Memory B cell (primary cell): ENCODE measurements at regions not wholly inside any gene's neighbourhood (a gene's known extent, or its start where the extent isn't known, plus 50 kb on each side); places are given as distances from the start of the nearest gene placed in this dataset.

Experiments
- ATAC-seq: fragments of 150-1000 bp; cut with Tn5 transposase; 2 replicates; pipeline ENCODE4 v1.10.0; 2021; ENCODE audit warnings: low read depth, mild to moderate bottlenecking, moderate library complexity
- DNase-seq, 2 donors: peaks; one replicate each; pipeline ENCODE4 v3.0.0; 2022; ENCODE audit warnings: low spot score in 2 of 2
- H3K27ac Mint-ChIP-seq: one replicate; pipeline ENCODE4 v1.8.0; 2022; ENCODE audit warnings: mild to moderate bottlenecking, moderate library complexity, mixed read lengths
- H3K27me3 Mint-ChIP-seq: one replicate; pipeline ENCODE4 v1.8.0; 2022; ENCODE audit warnings: mixed read lengths
- H3K36me3 Mint-ChIP-seq: one replicate; pipeline ENCODE4 v1.8.0; 2022; ENCODE audit warnings: mild to moderate bottlenecking, mixed read lengths
- H3K4me1 Mint-ChIP-seq: one replicate; pipeline ENCODE4 v1.8.0; 2022; ENCODE audit warnings: mixed read lengths
- H3K4me3 Mint-ChIP-seq: one replicate; pipeline ENCODE4 v1.8.0; 2022; ENCODE audit warnings: mild to moderate bottlenecking, moderate library complexity, mixed read lengths
- H3K9me3 Mint-ChIP-seq: one replicate; pipeline ENCODE4 v1.8.0; 2022; ENCODE audit warnings: mixed read lengths

DNA sequence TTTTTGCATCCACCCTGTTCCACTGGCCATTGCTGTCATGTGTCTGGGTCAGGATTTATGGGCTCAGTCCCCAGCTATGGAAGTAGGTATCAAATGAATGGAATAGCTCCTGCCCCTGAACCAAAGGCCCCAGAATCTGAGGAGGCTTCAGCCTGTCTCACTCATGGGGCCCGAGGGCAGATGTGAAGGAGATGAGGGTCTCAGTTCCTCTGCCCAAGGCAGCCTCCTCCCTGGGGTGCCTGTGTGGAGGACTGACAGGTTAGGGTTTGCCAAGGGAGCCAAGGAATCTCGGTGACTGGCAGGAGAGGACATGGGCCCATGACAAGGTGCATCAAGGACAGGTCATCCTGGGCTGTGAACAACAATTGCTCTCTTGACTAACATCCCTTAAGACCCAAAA, 70.4 kb downstream of the CPN2 start:
- no peak for DNase-seq
- H3K27ac Mint-ChIP-seq: no peak overlapping the region
- peaks cover 8% of the 10 kb centered on the region for H3K27me3 Mint-ChIP-seq
- no peaks in the 10 kb centered on the region for H3K4me1 Mint-ChIP-seq
- no peaks in the 10 kb centered on the region for H3K36me3 Mint-ChIP-seq
- H3K9me3 Mint-ChIP-seq: no peaks in the 10 kb centered on the region
- no peak overlapping the region for H3K4me3 Mint-ChIP-seq
- ATAC-seq: no peak

GRCh38 chr3:194281306-194281705, 69.8 kb downstream of the CPN2 start:
- no peak overlapping the region for H3K27ac Mint-ChIP-seq
- H3K4me3 Mint-ChIP-seq: no peak overlapping the region
- ATAC-seq (no peak), DNase-seq (no peak)
- peaks cover 7% of the 10 kb centered on the region for H3K27me3 Mint-ChIP-seq
- H3K9me3 Mint-ChIP-seq: no peaks in the 10 kb centered on the region
- no peaks in the 10 kb centered on the region for H3K36me3 Mint-ChIP-seq
- H3K4me1 Mint-ChIP-seq: no peaks in the 10 kb centered on the region

GRCh38 chr3:194281766-194282165, 69.4 kb downstream of the CPN2 start:
- Mint-ChIP-seq H3K36me3 (no peaks in the 10 kb centered on the region), H3K4me3 (no peak overlapping the region), H3K4me1 (no peaks in the 10 kb centered on the region), H3K27me3 (peaks cover 6% of the 10 kb centered on the region), H3K27ac (no peak overlapping the region), H3K9me3 (no peaks in the 10 kb centered on the region)
- no peak for DNase-seq
- no peak for ATAC-seq

- no peak overlapping the region for H3K27ac Mint-ChIP-seq
These were observed 68.5 kb downstream of the CPN2 start for GRCh38 chr3:194282436-194283122.

DNA sequence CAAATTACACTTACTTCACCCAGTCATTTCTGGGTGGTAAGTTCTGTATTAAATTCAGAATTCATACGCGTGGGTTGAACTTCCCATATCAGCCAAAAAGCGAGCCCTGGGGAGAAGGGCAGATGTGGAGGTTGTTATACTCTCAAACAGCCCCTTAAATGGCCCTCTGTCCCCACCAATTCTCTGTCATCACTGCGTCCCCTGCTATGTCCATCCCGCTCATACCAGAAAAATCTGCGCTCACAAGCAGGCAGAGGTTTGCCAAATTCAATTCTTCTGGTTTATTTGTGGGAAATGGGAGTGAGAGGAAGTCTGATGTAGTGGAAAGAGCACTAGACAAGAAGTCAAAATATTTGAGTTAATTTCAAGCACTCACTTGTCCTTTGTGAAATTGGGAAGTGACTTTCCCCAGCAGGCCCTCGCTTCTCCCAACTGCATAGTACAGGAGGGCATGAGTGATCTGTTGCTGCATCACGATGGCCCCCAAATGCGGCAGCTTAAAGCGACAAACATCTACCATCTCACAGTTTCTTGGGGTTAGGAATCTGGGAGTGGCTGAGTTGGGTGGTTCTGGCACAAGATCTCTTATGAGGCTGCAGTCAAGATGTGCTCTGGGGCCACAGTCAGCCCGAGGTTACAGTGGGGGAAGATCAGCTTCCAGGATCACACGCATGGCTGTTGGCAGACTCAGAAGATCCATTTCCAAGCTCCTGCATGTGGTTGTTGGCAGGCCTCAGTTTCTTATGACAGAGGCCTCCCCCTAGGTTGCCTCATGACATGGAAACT, 67.7 kb downstream of the CPN2 start:
- H3K27ac Mint-ChIP-seq: no peak overlapping the region
- H3K27me3 Mint-ChIP-seq: peaks cover 13% of the 10 kb centered on the region
- H3K9me3 Mint-ChIP-seq: no peaks in the 10 kb centered on the region
- DNase-seq (no peak), ATAC-seq (no peak)
- no peaks in the 10 kb centered on the region for H3K4me1 Mint-ChIP-seq
- no peaks in the 10 kb centered on the region for H3K36me3 Mint-ChIP-seq
- H3K4me3 Mint-ChIP-seq: no peak overlapping the region

More at GRCh38 chr3:194282436-194283122, 68.5 kb downstream of the CPN2 start:
- ATAC-seq (no peak), DNase-seq (no peak)
- H3K9me3 Mint-ChIP-seq: no peaks in the 10 kb centered on the region
- no peaks in the 10 kb centered on the region for H3K36me3 Mint-ChIP-seq
- peaks cover 7% of the 10 kb centered on the region for H3K27me3 Mint-ChIP-seq
- no peak overlapping the region for H3K4me3 Mint-ChIP-seq
- H3K4me1 Mint-ChIP-seq: no peaks in the 10 kb centered on the region

DNA sequence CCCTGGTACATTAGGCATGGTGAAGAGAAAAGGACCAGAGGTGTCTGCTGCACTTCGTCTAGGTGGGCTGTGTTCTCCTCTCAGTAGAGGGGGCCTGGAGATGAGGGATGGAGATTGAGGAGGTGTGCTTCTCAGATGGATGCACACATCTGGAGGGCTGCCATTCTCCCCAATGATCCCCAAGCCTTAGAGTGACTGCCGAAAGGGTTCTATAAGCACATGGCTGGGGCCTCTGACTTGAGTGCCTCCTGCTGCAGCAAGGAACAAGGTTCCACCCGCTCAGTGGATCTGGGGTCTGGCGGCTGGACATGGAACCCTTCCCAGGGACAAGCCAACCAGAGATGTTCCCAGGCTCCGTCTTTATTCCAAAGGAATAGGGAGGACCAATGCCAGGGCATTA, 66.8 kb downstream of the CPN2 start:
- no peak overlapping the region for H3K4me3 Mint-ChIP-seq
- H3K4me1 Mint-ChIP-seq: no peaks in the 10 kb centered on the region
- ATAC-seq: no peak
- DNase-seq: no peak
- H3K36me3 Mint-ChIP-seq: no peaks in the 10 kb centered on the region
- H3K27me3 Mint-ChIP-seq: peaks cover 12% of the 10 kb centered on the region
- H3K27ac Mint-ChIP-seq: no peak overlapping the region
- no peaks in the 10 kb centered on the region for H3K9me3 Mint-ChIP-seq

DNA sequence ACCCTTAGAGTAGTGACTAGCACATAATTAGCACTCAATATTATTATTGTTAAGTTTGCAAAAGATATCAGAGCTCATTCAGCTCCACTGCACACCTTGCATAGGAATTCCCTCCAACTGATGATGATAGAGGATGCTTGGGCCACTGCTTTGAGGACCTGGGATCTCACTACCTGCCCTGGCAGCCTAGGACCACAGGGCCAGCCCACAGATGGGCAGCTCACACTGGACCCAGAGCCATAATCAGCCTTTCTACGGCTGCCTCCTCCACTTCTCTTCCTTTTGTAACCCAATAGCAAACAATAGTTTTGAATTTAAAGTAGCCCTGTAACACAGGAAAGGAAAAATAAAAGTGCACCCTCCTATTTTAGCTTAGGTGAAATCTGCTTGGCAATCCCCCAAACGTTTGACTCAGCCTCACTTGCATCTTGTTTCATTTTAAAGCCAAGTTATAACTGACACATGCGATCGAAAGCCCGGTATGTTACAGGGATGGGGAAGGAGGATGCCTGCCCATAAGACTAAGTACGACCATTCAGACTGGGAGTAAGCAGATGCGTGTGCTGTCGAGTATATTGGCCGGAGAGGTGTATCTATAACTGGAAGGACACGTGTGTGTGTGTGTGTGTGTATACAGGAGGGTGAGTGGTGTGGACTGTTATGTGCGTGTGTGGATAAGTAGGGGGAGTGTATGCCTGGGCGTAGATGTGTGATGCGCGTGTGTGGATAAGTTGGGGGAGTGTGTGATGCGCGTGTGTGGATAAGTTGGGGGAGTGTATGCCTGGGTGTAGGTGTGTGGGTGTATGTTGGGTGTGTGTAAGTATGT, 65.9 kb downstream of the CPN2 start:
- no peak overlapping the region for H3K4me3 Mint-ChIP-seq
- no peak overlapping the region for H3K27ac Mint-ChIP-seq
- H3K4me1 Mint-ChIP-seq: no peaks in the 10 kb centered on the region
- H3K27me3 Mint-ChIP-seq: peaks cover 8% of the 10 kb centered on the region
- H3K9me3 Mint-ChIP-seq: peaks cover 1% of the 10 kb centered on the region
- ATAC-seq (no peak), DNase-seq (no peak)
- peaks cover 2% of the 10 kb centered on the region for H3K36me3 Mint-ChIP-seq

- peaks cover 1% of the 10 kb centered on the region for H3K9me3 Mint-ChIP-seq
- H3K4me3 Mint-ChIP-seq: no peak overlapping the region
- no peak overlapping the region for H3K27ac Mint-ChIP-seq
- ATAC-seq: no peak
- H3K27me3 Mint-ChIP-seq: peaks cover 8% of the 10 kb centered on the region
- peaks cover 2% of the 10 kb centered on the region for H3K36me3 Mint-ChIP-seq
- DNase-seq: no peak
- no peaks in the 10 kb centered on the region for H3K4me1 Mint-ChIP-seq
These were observed 65.3 kb downstream of the CPN2 start for GRCh38 chr3:194285850-194286197.

DNA sequence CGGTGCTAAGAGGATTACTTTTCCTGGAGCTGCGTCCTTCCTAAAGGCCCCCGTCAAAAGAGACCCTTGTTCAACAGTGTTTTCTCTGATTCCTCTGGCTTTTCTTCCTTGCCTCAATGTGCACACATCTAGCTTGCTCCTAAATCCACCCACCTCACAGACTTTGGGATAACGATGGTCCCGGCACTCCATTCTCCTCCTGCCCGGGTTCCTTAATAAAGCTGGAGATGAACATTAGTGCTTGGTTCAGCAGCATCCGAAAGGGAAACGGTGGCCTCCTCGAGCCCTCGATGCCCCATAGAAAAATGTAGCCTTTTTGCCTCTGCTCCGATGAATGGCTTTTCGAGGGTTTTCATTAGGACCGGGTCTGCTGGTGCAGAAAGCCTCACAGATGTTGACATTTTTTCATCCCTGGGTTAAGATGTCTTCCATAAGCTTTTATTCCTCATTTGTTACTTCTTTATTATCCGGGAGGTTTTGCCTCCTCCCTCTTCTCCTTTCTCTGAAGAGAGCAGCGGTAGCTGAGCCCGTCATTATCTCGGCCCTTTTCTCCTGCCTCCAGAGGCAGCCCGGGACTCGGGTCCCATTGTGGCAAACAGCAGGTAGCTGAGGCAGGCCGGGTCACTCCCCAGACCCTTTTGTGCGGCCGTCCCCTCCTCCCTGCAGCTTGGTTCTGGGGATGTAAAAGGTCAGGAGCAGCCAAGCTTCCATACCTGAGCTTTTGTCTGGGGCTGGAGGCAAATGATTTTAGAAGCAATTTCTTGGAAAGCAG, 64.6 kb downstream of the CPN2 start:
- H3K9me3 Mint-ChIP-seq: peaks cover 3% of the 10 kb centered on the region
- H3K4me3 Mint-ChIP-seq: no peak overlapping the region
- no peak overlapping the region for H3K27ac Mint-ChIP-seq

DNA sequence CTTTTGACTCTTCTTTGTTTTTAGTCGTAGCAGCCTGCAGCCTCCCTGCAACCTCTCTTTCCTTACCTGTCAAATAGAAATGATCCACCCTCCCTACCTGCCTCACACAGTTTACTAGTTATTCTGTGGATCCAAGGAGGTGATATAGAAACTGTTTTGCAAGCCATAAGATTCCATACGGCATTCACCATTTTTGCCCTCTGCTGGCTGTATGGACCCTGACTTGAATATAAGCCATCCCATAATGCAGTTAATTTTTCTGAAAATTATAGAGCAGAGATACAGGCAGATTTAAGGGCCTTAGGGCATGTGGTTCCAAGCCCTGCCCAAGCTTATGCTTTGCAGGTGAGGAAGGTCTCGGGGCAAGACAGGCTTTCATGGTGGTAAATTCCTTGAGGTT, 63.8 kb downstream of the CPN2 start:
- Mint-ChIP-seq H3K4me1 (no peaks in the 10 kb centered on the region), H3K27ac (no peak overlapping the region), H3K27me3 (peaks cover 11% of the 10 kb centered on the region), H3K36me3 (peaks cover 5% of the 10 kb centered on the region), H3K4me3 (no peak overlapping the region), H3K9me3 (peaks cover 3% of the 10 kb centered on the region)
- ATAC-seq (no peak), DNase-seq (no peak)

More for the DNA sequence above, 64.6 kb downstream of the CPN2 start:
- DNase-seq (no peak), ATAC-seq (no peak)
- H3K4me1 Mint-ChIP-seq: no peaks in the 10 kb centered on the region
- H3K36me3 Mint-ChIP-seq: peaks cover 4% of the 10 kb centered on the region
- H3K27me3 Mint-ChIP-seq: peaks cover 10% of the 10 kb centered on the region

- H3K36me3 Mint-ChIP-seq: peaks cover 5% of the 10 kb centered on the region
- no peak overlapping the region for H3K27ac Mint-ChIP-seq
- ATAC-seq (no peak), DNase-seq (no peak)
- H3K9me3 Mint-ChIP-seq: peaks cover 3% of the 10 kb centered on the region
- no peaks in the 10 kb centered on the region for H3K4me1 Mint-ChIP-seq
- H3K4me3 Mint-ChIP-seq: no peak overlapping the region
- H3K27me3 Mint-ChIP-seq: peaks cover 13% of the 10 kb centered on the region
These were observed 63.0 kb downstream of the CPN2 start for GRCh38 chr3:194287977-194288706.
